GM21723 (cell line): ENCODE measurements at regions not wholly inside any gene's neighbourhood (a gene's known extent, or its start where the extent isn't known, plus 50 kb on each side); places are given as distances from the start of the nearest gene placed in this dataset.

Source experiments
- ATAC-seq: cut with Tn5 transposase; IDR thresholded peaks from one replicate; pipeline ENCODE4 v1.9.1; 2021; ENCODE audit warnings: mild to moderate bottlenecking, moderate library complexity; ENCODE audit not compliant: unreplicated experiment

DNA sequence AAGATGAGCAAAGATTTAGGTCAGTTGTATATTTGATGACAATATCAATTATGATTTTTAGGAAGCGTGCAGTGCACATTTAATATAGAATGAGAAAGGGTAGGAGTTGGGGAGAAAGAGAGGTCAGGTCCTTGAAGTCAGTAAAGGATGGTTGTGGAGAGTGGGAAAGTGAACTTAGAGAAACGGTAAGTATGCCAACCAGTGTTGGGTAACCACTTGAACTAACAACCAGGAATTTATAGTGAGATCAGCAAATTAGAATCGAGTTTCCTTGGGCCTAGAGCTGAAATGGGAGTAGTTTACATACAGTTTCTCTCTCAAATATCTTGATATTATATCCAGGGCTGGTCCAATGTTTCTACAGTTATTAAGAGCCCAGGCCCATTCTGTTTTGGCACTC, 188.5 kb upstream of the RBMS3 start:
- no peak for ATAC-seq

DNA sequence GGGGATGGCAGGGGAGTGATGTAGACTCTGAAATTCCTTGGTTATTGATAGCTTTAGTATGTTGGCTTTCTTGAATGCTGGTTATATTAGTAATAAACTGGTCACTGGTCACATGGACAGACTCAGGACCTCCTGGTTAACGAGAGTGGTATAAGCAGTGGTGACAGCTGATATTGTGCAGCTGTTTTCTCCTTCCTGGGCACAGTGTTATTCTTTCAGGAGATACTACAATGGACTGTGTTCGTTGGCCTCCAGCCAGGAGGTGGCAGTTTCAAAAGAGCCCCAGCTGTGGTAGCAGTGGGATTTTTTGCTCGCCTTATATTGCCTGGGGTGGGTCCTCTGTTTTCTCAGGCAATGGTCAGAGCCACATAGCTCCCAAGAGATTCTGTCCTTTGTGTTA, 181.6 kb upstream of the RBMS3 start:
- no peak for ATAC-seq

DNA sequence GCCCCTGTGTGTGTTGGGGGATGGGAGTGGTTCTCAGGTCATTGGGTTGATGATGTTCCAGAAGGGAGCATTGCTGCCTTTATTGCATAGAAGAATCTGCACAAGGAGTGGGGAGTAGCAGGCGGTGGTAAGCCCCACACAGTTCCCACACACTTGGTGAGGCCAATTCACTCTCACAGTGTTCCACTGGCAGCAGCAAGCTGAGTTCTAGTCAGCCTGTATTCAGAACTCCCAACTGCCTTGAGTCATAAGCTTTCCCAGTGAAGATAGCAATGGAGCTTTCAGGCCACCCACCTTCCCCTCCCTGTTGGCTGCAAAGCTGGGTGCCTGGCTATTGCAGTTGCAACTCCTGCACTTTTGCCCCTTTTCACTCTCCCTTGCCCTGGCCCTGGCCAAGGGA, 181.1 kb upstream of the RBMS3 start:
- no peak for ATAC-seq

DNA sequence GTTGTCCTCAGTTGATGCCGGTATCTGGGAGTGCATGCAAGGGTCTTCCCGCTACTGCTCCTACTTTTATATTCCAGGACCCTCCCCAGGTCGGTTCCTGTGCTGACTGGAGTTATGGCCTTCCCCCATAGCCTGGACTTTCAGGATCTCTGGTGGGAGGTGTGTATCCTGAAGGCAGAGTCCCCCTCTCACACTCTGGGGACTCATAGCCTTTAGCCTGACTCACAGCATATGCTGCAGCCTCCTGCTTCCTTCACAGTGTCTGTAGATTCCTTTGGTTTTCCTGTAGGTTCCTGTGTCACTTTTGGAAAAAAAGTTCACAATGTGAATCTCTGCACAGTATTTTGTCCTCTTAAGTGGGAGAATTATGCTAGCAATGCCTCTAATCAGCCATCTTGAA, 180.6 kb upstream of the RBMS3 start:
- ATAC-seq: no peak

DNA sequence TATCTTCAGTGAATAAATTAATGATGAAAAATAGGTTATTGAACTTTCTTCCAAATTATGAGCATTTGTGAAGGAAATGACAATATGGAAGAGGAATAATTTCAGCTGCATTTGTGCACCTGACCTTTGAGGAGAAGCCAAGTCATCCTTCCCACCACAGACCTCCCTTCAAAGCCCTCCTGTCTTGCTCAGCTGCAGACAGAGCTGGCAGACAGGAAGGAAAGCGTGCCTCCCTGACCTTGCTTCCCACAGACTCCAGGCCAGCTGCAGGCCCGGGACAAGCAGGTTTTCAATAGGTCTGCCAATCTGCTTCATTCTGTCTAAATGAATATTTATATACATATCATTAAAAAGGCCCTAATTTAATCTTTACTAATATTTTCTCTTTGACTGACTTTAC, 152.9 kb upstream of the RBMS3 start:
- no peak for ATAC-seq

DNA sequence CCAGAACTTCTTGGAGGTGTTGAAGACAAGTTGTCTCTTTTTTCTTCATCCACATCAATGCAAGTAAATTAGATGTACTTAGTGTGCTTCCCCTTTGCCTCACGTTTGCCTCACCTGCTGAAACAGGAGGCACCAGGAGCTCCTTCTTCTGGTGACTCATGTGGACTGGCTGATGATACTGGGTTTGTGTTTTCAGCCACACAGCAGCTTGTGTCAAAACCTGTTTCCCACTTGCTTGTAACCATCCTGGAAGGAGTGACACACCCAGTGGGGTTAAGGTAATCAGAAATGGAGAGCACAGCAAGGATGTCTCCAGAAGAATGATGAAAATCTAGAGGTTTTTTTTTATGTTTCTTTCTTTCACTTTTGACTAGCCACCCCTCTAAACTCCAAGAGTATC, 143.3 kb upstream of the RBMS3 start:
- ATAC-seq: no peak

DNA sequence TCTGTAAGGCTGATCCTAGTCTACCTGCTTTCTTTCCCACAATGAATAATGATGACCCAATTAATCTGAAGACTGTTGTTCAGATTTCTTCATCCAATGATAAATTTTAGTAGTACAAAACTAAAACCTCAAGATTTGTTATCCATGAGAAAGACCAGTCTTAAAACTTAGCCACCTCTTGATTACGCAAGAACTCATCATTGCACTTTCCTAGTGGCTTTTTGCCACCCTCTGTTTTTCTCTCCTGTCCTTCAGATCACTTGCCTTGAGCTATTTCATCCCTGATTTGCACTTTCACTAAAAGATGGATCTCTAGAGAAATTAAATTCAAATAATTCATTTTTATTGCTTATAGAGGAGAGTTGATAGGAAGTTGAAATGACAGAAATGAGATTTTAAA, 142.7 kb upstream of the RBMS3 start:
- no peak for ATAC-seq

DNA sequence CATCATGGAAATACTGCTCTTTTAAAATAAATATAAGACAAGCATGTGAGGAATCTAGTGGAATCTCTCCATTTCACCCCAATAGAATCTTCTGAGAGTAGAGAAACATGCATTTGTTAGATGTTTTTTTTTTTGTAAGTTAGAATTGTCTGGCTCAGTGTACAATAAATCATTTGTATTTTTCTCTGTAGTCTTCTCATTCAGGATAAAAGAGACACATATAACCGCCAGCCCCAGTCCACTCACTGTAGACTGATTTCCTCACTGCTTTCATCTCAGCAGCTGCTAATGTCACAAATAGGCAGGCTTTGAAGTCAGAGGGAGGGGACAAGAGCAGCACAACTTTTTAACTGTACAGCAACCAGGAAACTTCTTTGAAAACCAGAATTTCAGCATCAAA, 140.2 kb upstream of the RBMS3 start:
- no peak for ATAC-seq

DNA sequence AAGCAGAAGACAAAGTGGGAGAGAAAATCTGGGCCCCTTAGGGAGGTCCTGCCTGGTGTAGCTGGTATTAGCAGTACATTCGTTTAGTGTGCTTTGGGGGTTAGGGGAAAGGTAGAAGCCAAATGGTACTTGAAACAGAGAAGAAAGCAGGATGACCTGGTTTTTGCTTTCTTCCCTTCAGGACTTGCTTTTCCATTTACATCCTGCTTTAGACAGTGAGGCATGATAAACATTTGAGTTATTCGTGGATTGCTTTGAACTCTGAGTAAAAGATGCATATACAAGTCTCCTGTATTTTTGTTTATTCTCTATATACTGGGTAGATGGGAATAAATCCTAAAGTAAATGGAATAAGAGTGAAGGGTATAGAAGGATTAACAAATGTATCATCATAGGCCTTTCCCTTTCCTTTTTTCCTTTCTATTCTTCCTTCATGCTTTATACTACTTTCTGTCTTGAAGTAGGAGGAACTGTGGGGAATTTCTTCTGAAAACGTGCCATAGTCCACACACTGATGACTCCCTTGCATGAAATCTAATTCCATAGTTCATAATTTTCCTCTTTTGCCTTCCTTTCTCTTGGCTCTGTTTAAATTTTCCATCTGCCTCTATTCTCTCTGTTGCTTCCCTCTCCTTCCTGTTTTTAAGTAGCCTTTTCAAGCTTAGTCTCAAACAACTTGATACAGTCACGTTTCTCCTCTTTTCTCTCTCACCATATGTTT, 139.5 kb upstream of the RBMS3 start:
- no peak for ATAC-seq

DNA sequence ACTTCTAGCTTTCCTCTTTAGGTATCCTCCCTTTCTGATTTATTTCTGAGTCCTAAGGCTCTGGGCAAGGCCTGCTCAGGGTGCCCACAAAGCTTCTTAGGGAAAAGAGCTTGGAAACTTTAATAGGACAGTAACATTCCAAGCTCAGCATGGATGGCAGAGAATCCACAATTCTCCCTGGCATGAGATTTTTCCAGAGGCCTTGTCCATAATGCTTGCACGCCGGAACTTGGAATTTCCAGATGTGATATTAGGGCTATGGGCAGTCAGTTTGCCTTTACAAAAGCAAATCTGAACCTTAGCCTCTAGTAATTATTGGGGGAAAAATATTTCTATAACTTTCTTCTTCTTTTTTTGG, 139.0 kb upstream of the RBMS3 start:
- no peak for ATAC-seq

DNA sequence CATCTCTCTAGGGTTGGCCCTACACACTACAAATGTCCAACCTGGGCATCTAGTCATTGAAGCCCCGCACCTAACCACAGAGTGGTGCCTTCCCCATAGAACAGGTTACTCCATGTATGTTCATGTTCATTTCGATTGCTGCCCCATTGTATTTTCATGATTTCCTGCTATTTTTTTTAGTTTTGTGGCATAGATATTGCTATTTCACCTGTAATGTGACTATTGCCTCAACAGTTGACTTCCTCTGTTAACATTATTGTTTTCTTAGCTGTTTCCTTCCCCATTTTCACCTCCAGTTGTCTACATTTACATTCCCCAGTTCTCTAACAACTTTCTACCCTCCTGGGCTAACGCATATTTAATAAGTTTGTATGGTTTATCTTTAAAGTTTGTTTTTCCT, 137.7 kb upstream of the RBMS3 start:
- ATAC-seq: no peak

DNA sequence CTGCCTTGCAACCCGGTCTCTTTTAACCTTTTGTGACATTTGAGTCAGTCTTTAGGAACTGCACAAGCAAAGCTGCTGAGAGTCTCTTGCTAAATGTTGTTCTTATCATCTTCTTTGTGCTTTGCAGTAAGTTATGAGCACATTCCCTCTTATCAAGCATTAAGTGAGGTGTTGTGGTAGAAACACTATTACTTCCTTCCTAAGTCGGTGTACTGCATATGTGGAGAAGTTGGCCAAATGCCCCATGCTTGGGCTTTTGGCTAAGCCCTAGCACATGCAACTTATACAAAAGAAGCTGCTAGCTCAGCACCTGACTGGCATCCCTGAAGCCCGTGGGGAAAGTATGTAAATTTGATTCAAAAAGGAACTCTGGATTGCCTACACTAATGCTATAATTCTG, 136.5 kb upstream of the RBMS3 start:
- no peak for ATAC-seq

DNA sequence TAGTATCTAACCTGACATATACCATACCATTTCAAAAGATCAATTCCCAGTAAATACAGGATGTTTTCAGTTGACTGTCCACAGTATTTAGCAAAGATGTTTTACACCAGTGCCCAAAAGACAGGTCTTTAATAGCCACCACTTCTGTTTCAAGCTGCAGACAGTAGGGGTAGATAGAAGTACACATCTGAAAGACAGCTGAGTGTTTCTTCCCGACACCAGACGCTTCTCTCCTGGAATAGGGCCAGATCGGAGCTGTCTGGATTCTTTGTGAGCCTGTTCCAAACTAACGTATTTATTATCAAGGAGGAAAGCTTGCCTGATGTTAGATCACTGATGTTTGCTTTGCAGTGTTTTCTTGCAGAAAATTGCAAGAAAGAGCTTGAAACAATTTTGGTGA, 136.1 kb upstream of the RBMS3 start:
- no peak for ATAC-seq

DNA sequence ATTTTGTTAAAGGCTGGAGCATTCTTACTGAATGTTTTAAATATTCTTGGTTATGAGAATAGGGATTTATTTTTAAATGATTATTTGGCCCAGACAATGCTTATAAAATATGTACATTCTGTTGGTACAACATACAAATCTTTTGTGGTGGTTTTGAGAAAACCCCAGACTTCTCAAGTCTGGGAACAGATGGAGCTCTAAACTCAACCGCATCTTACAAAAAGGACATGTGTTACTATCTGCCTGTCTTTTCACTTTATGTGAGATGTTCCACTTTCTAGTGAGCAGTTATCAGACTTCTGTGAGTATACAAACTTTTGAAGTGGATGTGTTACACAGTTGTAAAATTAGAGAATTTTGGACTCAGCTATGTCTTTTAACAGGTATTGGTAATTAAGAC, 135.5 kb upstream of the RBMS3 start:
- no peak for ATAC-seq

DNA sequence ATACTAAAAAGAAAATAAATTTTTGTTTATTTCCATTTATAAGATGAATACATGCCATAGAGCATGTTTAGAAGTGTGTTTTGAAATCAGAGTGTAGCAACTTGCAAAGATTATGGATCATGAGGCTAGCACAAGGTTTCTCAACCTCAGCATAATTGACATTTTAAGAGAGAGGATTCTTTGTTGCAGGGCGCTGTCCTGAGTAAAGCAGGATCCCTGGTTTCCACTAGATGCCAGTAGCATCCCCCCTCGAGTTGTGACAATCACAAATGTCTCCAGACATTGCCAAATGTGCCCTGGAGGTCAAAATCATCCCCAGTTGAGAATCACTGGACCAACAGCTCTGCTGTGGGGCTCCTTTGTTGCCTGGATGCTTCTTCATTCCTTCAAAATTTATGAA, 128.5 kb upstream of the RBMS3 start:
- ATAC-seq: no peak

DNA sequence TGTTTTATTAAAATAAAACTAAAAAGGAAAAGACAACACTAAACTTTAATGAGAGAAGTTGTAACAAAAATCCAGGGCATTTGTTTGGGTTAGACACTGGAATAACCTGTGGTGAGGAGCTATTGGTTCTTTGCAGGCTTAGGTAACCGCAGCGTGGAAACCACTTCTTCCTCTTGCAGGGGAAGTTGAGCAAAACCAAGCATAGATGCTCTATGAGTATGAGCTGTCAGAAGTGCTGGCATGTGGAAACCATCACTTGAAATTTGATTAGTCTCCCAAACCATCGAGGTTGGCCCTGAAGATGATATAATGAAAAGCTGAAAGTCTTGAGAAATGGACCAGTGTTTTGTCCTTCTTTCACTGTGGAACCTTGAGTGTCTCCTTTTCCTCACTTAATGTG, 127.1 kb upstream of the RBMS3 start:
- no peak for ATAC-seq

DNA sequence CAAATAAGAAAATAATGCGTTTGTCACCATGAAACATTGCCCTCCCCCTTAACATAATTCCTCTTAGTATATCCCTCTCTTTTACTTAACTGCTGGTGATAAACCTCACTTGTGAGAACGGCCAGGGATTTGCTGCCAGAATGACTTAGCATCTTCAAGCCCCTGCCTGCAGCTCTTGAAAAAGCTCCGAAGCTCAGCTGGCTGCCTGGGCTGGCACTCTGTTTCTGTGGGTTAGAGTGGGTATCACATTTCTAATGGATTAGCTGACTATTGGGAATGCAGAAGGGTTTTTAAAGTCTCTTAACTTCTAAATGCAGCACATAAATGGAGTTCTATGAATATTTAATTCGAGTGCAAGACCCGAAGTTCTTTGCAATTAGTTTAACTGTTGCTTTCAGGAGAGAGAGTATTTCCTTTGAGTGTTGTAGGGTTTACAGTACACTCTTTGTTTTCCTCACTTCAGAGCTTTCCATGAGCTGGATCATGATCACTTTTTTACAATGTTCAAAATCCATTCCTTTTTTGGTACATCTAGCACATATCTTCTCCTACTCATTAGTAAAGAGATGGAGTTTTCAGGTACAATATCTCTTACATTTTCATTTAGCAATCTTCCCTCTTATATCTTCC, 124.7 kb upstream of the RBMS3 start:
- no peak for ATAC-seq

DNA sequence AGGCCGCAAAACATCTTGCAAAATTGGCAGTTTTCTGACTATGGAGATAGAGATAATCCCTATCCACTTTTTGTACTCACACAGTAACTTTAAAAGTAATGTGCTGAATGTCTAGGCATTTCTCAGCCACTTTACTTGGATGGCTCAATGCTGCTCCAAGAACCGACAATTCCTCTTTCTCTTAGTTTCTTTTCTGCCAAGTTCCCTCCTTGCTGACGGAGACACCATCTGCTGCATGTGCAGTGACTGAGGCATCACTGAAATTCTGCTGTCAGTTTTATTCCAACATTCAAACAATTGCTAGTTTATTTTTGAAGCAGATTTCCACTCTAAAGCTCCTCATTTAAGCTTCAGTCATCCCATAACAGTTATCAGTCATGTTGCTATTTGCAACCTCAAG, 116.0 kb upstream of the RBMS3 start:
- no peak for ATAC-seq

DNA sequence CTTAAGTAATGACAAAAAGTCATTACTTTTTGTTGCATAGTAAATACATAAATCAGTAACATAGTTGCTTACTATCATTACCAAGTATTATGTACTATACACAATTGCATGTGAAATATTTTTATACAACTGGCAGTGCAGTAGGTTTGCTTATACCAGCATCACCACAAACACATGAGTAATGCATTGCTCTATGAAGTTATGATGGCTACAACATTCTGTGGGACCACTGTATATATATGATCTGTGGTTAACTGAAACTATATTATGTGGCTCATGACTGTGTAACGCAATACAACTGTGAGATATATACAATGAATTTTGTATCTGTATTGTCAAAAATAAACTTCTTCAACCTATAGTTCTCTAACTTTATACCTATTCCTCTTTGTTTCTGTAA, 113.7 kb upstream of the RBMS3 start:
- ATAC-seq: no peak

DNA sequence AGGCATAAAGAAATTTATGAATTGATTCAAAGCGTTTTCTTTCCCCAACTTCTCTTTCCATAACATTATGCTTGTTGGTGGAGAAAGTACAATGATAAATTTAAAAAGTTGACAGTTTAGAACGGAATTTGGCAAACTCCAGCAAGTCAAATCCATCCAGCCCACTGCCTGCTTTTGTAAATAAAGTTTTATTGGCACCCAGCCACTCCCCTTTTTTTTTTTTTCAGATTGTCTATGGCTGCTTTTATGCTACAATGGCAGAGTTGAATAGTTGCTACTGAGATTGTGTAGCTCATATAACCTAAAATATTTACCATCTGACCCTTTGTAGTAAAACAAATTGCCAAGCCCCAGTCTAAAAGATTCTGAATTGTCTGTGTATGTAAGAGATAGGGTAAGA, 112.8 kb upstream of the RBMS3 start:
- ATAC-seq: no peak

DNA sequence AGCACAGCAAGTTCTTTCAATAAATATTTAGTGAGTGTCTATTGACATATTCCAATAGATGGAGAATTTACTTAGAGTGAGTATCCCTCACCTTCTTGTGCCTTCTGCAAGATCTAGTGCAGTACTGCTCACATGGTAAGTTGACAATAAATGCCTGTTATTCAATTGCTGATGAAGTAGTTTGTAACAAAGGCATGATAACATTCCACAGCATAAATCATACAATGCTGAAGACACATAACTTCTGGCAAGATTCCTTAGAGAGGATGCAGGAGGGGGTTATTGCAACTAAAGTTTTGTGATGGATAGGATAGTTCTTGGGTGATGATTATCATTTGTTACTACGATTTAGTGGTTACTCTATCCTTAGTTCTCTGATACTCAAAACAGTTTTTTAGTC, 112.2 kb upstream of the RBMS3 start:
- ATAC-seq: no peak

DNA sequence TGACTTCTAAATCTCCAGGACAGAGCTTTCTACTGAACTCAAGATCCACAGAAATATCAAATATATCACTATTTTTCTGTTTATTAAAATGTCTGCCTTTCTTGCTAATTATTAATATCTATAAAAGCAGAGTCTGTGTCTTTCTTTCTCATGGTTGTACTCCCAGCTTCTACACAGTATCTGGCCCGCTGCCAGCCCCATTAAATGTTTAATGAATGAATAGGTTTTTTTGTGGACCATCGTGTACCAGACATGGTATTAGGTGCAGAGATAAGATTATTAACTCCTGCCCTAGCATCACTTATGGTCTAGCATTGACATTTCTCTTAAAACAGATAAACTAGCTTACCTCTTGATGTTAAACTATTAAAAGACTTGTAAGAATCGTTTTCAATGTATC, 111.4 kb upstream of the RBMS3 start:
- no peak for ATAC-seq
